CD8-positive, alpha-beta memory T cell (primary cell): ENCODE measurements at regions not wholly inside any gene's neighbourhood (a gene's known extent, or its start where the extent isn't known, plus 50 kb on each side); places are given as distances from the start of the nearest gene placed in this dataset.

Source experiments
- CTCF ChIA-PET: fragments of 350-600 bp; sonication (Branson Sonifier 250); formaldehyde crosslinking; loops from one replicate; lab custom pipeline; 2021; ENCODE audit warnings: antibody characterized with exemption; lab: Charles Lee
- POLR2A ChIA-PET: fragments of 350-600 bp; sonication (Branson Sonifier 250); formaldehyde crosslinking; loops from one replicate; lab custom pipeline; 2021; ENCODE audit warnings: antibody characterized with exemption; lab: Charles Lee
- DNase-seq, 5 donors: peaks; one replicate each; pipeline versions ENCODE4 v3.0.0 to v3.0.0-alpha.2; 2020 to 2022; ENCODE audit warnings: mixed read lengths in 1 of 5
- H3K27ac ChIP-seq: one replicate; pipeline ENCODE4 v1.7.0; 2013; ENCODE audit warnings: low read depth, mild to moderate bottlenecking, low read length, moderate library complexity
- H3K27me3 ChIP-seq: 2 replicates; pipeline ENCODE4 v1.7.0; 2013; ENCODE audit warnings: low read length, mild to moderate bottlenecking; ENCODE audit not compliant: insufficient read depth, poor library complexity, severe bottlenecking
- H3K36me3 ChIP-seq: 2 replicates; pipeline ENCODE4 v1.7.0; 2013; ENCODE audit warnings: mild to moderate bottlenecking, low read length, moderate library complexity; ENCODE audit not compliant: insufficient read depth
- H3K4me1 ChIP-seq: 2 replicates; pipeline ENCODE4 v1.7.0; 2013; ENCODE audit warnings: mild to moderate bottlenecking, low read length, moderate library complexity; ENCODE audit not compliant: insufficient read depth
- H3K4me3 ChIP-seq: 2 replicates; pipeline ENCODE4 v1.7.0; 2013; ENCODE audit warnings: mild to moderate bottlenecking, low read length
- H3K9me3 ChIP-seq: 2 replicates; pipeline ENCODE4 v1.7.0; 2013; ENCODE audit warnings: mild to moderate bottlenecking, low read length
- H3K27ac Mint-ChIP-seq, 8 donors: one replicate each; pipeline ENCODE4 v1.8.0; 2020 to 2021; ENCODE audit warnings: mixed read lengths in 8 of 8, mild to moderate bottlenecking in 6 of 8, inconsistent platforms in 3 of 8, moderate library complexity in 3 of 8
- H3K27me3 Mint-ChIP-seq, 2 donors: one replicate each; pipeline ENCODE4 v1.8.0; 2020 to 2021; ENCODE audit warnings: mixed read lengths in 2 of 2, mild to moderate bottlenecking in 1 of 2, moderate library complexity in 1 of 2
- H3K36me3 Mint-ChIP-seq, 3 donors: one replicate each; pipeline ENCODE4 v1.8.0; 2020 to 2021; ENCODE audit warnings: mixed read lengths in 3 of 3, inconsistent platforms in 1 of 3, mild to moderate bottlenecking in 1 of 3
- H3K4me1 Mint-ChIP-seq, 3 donors: one replicate each; pipeline ENCODE4 v1.8.0; 2020 to 2021; ENCODE audit warnings: mixed read lengths in 3 of 3, inconsistent platforms in 1 of 3, mild to moderate bottlenecking in 1 of 3
- H3K4me3 Mint-ChIP-seq, 7 donors: one replicate each; pipeline ENCODE4 v1.8.0; 2020 to 2021; ENCODE audit warnings: mixed read lengths in 7 of 7, mild to moderate bottlenecking in 6 of 7, moderate library complexity in 4 of 7, inconsistent platforms in 2 of 7
- H3K9me3 Mint-ChIP-seq, 5 donors: one replicate each; pipeline ENCODE4 v1.8.0; 2020 to 2022; ENCODE audit warnings: mixed read lengths in 5 of 5, mild to moderate bottlenecking in 3 of 5, moderate library complexity in 2 of 5, inconsistent platforms in 1 of 5

- Mint-ChIP-seq H3K27me3 (no peaks in the 10 kb centered on the region), H3K9me3 (peaks cover 0 to 2% (median 0%) of the 10 kb centered on the region in 5 donors), H3K4me1 (peaks cover 10 to 17% (median 14%) of the 10 kb centered on the region in 3 donors), H3K4me3 (no peak overlapping the region), H3K27ac (no peak overlapping the region), H3K36me3 (no peaks in the 10 kb centered on the region)
- no peak overlapping the region for H3K4me3 ChIP-seq
- no peaks in the 10 kb centered on the region for H3K27me3 ChIP-seq
- ChIA-PET CTCF (no interaction called here), POLR2A (no interaction called here)
- H3K27ac ChIP-seq, result no peak overlapping the region
- H3K9me3 ChIP-seq, result no peaks in the 10 kb centered on the region
- no peak for DNase-seq
- no peaks in the 10 kb centered on the region for H3K36me3 ChIP-seq
- peaks cover 6% of the 10 kb centered on the region for H3K4me1 ChIP-seq
Measured at GRCh38 chr3:30292192-30292893, 314.1 kb upstream of the TGFBR2 start.

- DNase-seq, result no peak
- Mint-ChIP-seq H3K27ac (no peak overlapping the region), H3K4me1 (peaks cover 10 to 16% (median 13%) of the 10 kb centered on the region in 3 donors), H3K4me3 (no peak overlapping the region), H3K27me3 (no peaks in the 10 kb centered on the region), H3K36me3 (no peaks in the 10 kb centered on the region), H3K9me3 (peaks cover 0 to 2% (median 0%) of the 10 kb centered on the region in 5 donors)
- Histone ChIP-seq H3K27ac (no peak overlapping the region), H3K27me3 (no peaks in the 10 kb centered on the region), H3K4me3 (no peak overlapping the region), H3K9me3 (no peaks in the 10 kb centered on the region), H3K4me1 (peaks cover 6% of the 10 kb centered on the region), H3K36me3 (no peaks in the 10 kb centered on the region)
- CTCF ChIA-PET, result interaction anchor here (0.7 kb wide), 1 partner anchor 397 kb away, joined by 3 read pairs; no protein-coding TSS in a partner anchor
- POLR2A ChIA-PET, result no interaction called here
Measured at GRCh38 chr3:30293621-30294240, 312.7 kb upstream of the TGFBR2 start.

DNA sequence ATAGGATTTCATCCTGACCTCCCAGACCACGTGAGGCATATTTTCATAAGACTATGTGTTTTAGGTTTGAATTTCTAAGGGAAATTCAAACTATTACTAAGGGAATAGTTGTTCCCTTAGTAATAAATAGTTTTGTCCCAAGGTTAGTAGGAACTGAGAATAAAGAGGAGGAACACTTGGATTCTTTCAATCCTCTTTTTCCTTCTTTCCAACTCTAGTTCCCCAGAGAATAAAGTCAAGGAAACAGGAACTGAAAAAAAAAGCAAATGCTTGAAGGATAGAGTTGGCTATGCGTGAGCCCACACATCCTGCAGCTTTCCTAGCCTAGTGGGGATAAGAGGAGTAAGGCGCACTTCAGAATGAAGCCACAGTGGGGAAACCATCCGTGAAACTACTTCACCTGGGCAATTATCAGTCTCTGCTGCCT is 312.1 kb upstream of the TGFBR2 start:
- H3K27ac ChIP-seq, result no peak overlapping the region
- Mint-ChIP-seq H3K4me3 (no peak overlapping the region), H3K4me1 (peaks cover 7 to 11% (median 8%) of the 10 kb centered on the region in 3 donors), H3K27me3 (peaks cover 0 to 1% of the 10 kb centered on the region in 2 donors), H3K36me3 (no peaks in the 10 kb centered on the region), H3K27ac (no peak overlapping the region), H3K9me3 (peaks cover 0 to 2% (median 0%) of the 10 kb centered on the region in 5 donors)
- DNase-seq, result no peak
- CTCF ChIA-PET, result no interaction called here
- POLR2A ChIA-PET, result no interaction called here
- H3K4me3 ChIP-seq, result no peak overlapping the region
- H3K36me3 ChIP-seq, result no peaks in the 10 kb centered on the region
- no peaks in the 10 kb centered on the region for H3K27me3 ChIP-seq
- no peaks in the 10 kb centered on the region for H3K9me3 ChIP-seq
- peaks cover 6% of the 10 kb centered on the region for H3K4me1 ChIP-seq

DNA sequence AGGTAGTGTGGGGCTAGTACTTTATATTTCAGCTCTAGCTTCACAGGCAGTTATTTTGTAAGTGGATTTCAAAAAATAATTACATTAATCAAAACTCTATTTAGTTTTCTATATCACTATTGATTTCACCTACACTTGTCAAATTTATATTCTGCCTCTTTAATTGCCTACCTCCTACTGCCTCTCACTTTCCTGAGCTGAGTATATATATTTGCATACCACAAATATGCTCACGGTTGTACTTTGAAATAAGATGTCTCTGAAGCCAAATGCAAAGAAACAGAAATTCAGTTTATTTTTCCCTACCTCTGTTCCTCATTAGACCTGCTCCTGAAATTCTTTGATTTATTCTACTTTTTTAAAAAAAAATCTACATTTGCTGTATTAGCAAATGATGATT is 309.3 kb upstream of the TGFBR2 start:
- no peaks in the 10 kb centered on the region for H3K36me3 ChIP-seq
- H3K4me3 ChIP-seq, result no peak overlapping the region
- no peaks in the 10 kb centered on the region for H3K9me3 ChIP-seq
- ChIA-PET POLR2A (no interaction called here), CTCF (no interaction called here)
- no peaks in the 10 kb centered on the region for H3K36me3 Mint-ChIP-seq
- H3K4me1 Mint-ChIP-seq, result no peaks in the 10 kb centered on the region
- no peak for DNase-seq
- no peak overlapping the region for H3K27ac ChIP-seq
- no peak overlapping the region for H3K4me3 Mint-ChIP-seq
- H3K4me1 ChIP-seq, result no peaks in the 10 kb centered on the region
- peaks cover 2 to 9% of the 10 kb centered on the region in 2 donors for H3K27me3 Mint-ChIP-seq
- H3K9me3 Mint-ChIP-seq, result peaks cover 0 to 2% (median 0%) of the 10 kb centered on the region in 5 donors
- H3K27ac Mint-ChIP-seq, result no peak overlapping the region
- H3K27me3 ChIP-seq, result no peaks in the 10 kb centered on the region

- H3K27ac ChIP-seq, result no peak overlapping the region
- Mint-ChIP-seq H3K27me3 (peaks cover 2 to 9% of the 10 kb centered on the region in 2 donors), H3K4me3 (no peak overlapping the region), H3K4me1 (no peaks in the 10 kb centered on the region), H3K36me3 (peaks cover 0 to 6% (median 0%) of the 10 kb centered on the region in 3 donors), H3K9me3 (peaks cover 0 to 4% (median 3%) of the 10 kb centered on the region in 5 donors), H3K27ac (no peak overlapping the region)
- H3K27me3 ChIP-seq, result no peaks in the 10 kb centered on the region
- POLR2A ChIA-PET, result no interaction called here
- CTCF ChIA-PET, result no interaction called here
- H3K36me3 ChIP-seq, result no peaks in the 10 kb centered on the region
- no peak for DNase-seq
- H3K9me3 ChIP-seq, result no peaks in the 10 kb centered on the region
- H3K4me3 ChIP-seq, result no peak overlapping the region
- no peaks in the 10 kb centered on the region for H3K4me1 ChIP-seq
Measured at GRCh38 chr3:30299674-30300385, 306.6 kb upstream of the TGFBR2 start.

GRCh38 chr3:30300809-30301208 is 305.6 kb upstream of the TGFBR2 start:
- Histone ChIP-seq H3K36me3 (no peaks in the 10 kb centered on the region), H3K9me3 (no peaks in the 10 kb centered on the region), H3K4me1 (no peaks in the 10 kb centered on the region), H3K4me3 (no peak overlapping the region), H3K27me3 (no peaks in the 10 kb centered on the region), H3K27ac (no peak overlapping the region)
- H3K4me3 Mint-ChIP-seq, result no peak overlapping the region
- ChIA-PET POLR2A (no interaction called here), CTCF (no interaction called here)
- H3K36me3 Mint-ChIP-seq, result peaks cover 0 to 10% (median 0%) of the 10 kb centered on the region in 3 donors
- DNase-seq, result no peak
- no peak overlapping the region for H3K27ac Mint-ChIP-seq
- H3K27me3 Mint-ChIP-seq, result peaks cover 2 to 9% of the 10 kb centered on the region in 2 donors
- no peaks in the 10 kb centered on the region for H3K4me1 Mint-ChIP-seq
- peaks cover 0 to 4% (median 3%) of the 10 kb centered on the region in 5 donors for H3K9me3 Mint-ChIP-seq

- no peak overlapping the region for H3K4me3 ChIP-seq
- H3K27me3 ChIP-seq, result no peaks in the 10 kb centered on the region
- DNase-seq, result no peak
- no peaks in the 10 kb centered on the region for H3K9me3 ChIP-seq
- H3K36me3 ChIP-seq, result no peaks in the 10 kb centered on the region
- no peak overlapping the region for H3K27ac ChIP-seq
- H3K36me3 Mint-ChIP-seq, result peaks cover 0 to 14% (median 0%) of the 10 kb centered on the region in 3 donors
- peaks cover 2 to 9% of the 10 kb centered on the region in 2 donors for H3K27me3 Mint-ChIP-seq
- H3K4me1 Mint-ChIP-seq, result no peaks in the 10 kb centered on the region
- no peaks in the 10 kb centered on the region for H3K4me1 ChIP-seq
- CTCF ChIA-PET, result no interaction called here
- H3K4me3 Mint-ChIP-seq, result no peak overlapping the region
- POLR2A ChIA-PET, result no interaction called here
- H3K27ac Mint-ChIP-seq, result no peak overlapping the region
- H3K9me3 Mint-ChIP-seq, result peaks cover 0 to 4% (median 3%) of the 10 kb centered on the region in 5 donors
Measured at GRCh38 chr3:30302027-30302426, 304.4 kb upstream of the TGFBR2 start.

DNA sequence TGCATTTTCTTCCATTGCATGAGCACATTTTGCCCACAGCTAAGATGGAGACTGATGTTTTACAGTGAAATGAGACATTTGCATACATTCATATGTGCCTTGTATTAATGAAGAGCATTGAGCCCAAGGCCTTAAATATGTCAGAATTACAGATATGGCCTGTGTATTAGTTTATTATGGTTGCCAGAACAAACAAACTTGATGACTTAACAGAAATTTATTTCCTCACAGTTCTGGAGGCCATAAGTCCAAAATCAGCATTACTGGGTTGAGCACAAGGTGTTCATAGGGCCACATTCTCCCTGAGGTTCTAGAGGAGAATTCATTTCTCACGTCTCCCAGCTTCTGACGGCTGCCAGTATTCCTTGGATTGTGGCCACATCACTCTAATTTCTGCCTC is 302.6 kb upstream of the TGFBR2 start:
- H3K4me3 ChIP-seq, result no peak overlapping the region
- peaks cover 0 to 4% (median 3%) of the 10 kb centered on the region in 5 donors for H3K9me3 Mint-ChIP-seq
- H3K9me3 ChIP-seq, result no peaks in the 10 kb centered on the region
- H3K36me3 Mint-ChIP-seq, result peaks cover 0 to 14% (median 0%) of the 10 kb centered on the region in 3 donors
- no peak overlapping the region for H3K27ac Mint-ChIP-seq
- ChIA-PET POLR2A (no interaction called here), CTCF (no interaction called here)
- H3K4me1 Mint-ChIP-seq, result no peaks in the 10 kb centered on the region
- no peak for DNase-seq
- no peak overlapping the region for H3K27ac ChIP-seq
- no peaks in the 10 kb centered on the region for H3K27me3 ChIP-seq
- H3K4me1 ChIP-seq, result no peaks in the 10 kb centered on the region
- H3K4me3 Mint-ChIP-seq, result no peak overlapping the region
- peaks cover 2 to 9% of the 10 kb centered on the region in 2 donors for H3K27me3 Mint-ChIP-seq
- no peaks in the 10 kb centered on the region for H3K36me3 ChIP-seq
